HG02885 (cell line): ENCODE measurements at regions not wholly inside any gene's neighbourhood (a gene's known extent, or its start where the extent isn't known, plus 50 kb on each side); places are given as distances from the start of the nearest gene placed in this dataset.
A peak's percentile ranks its signal among the peaks of the same experiment; 100 is the strongest.

ENCODE experiments used
- ATAC-seq: cut with Tn5 transposase; IDR thresholded peaks from one replicate; pipeline ENCODE4 v1.9.1; 2021; ENCODE audit warnings: mild to moderate bottlenecking; ENCODE audit not compliant: unreplicated experiment, poor library complexity

GRCh38 chr4:121228848-121229247 is 64.7 kb upstream of the TNIP3 start:
- ATAC-seq = no peak

- peak; percentile 79 for ATAC-seq
Measured at GRCh38 chr4:121227341-121227792, 63.2 kb upstream of the TNIP3 start.

GRCh38 chr4:121226362-121226761 is 62.2 kb upstream of the TNIP3 start:
- no peak for ATAC-seq

- ATAC-seq = no peak
Measured at GRCh38 chr4:121221608-121222007, 57.5 kb upstream of the TNIP3 start.

- no peak for ATAC-seq
Measured at GRCh38 chr4:121221201-121221600, 57.1 kb upstream of the TNIP3 start.

GRCh38 chr4:121220698-121221097 is 56.6 kb upstream of the TNIP3 start:
- ATAC-seq = no peak

GRCh38 chr4:121219227-121219626 is 55.1 kb upstream of the TNIP3 start:
- no peak for ATAC-seq

- ATAC-seq = no peak
Measured at GRCh38 chr4:121217351-121217750, 53.2 kb upstream of the TNIP3 start.

GRCh38 chr4:121216461-121216860 is 52.3 kb upstream of the TNIP3 start:
- no peak for ATAC-seq

- ATAC-seq = no peak
Measured at GRCh38 chr4:121213940-121214339, 49.8 kb upstream of the TNIP3 start.
